ENCODE measurements at regions not wholly inside any gene's neighbourhood (a gene's known extent, or its start where the extent isn't known, plus 50 kb on each side); places are given as distances from the start of the nearest gene placed in this dataset.

- TF ChIP-seq NRF1 (conservative IDR thresholded peaks at IDR 0.05; ENCODE audit: low read depth, low read length) (no peak), RFX5 (IDR thresholded peaks at IDR 0.05; ENCODE audit: low read depth, low read length) (no peak), CTCF (IDR thresholded peaks at IDR 0.05 in 2 of 3, conservative IDR thresholded peaks at IDR 0.05 in 1 of 3; ENCODE audit: control insufficient read depth in 2 of 3, extremely low read depth in 1 of 3, insufficient read depth in 1 of 3, low read depth in 3 of 3, low read length in 3 of 3) (no peak), ATF2 (IDR thresholded peaks at IDR 0.05; ENCODE audit: low read length) (no peak), JUNB (IDR thresholded peaks at IDR 0.05) (no peak), POLR2A (IDR thresholded peaks at IDR 0.05; ENCODE audit: low read depth, low read length) (no peak), GABPA (IDR thresholded peaks at IDR 0.05; ENCODE audit: low read depth) (no peak), POLR2AphosphoS2 (IDR thresholded peaks at IDR 0.05; ENCODE audit: low read depth, low read length) (no peak), JUND (IDR thresholded peaks at IDR 0.05; ENCODE audit: low read depth, low read length) (no peak), SKIL (IDR thresholded peaks at IDR 0.05; ENCODE audit: low read depth, poor library complexity, severe bottlenecking) (no peak), IKZF1 (conservative IDR thresholded peaks at IDR 0.05) (no peak), EZH2 (IDR thresholded peaks at IDR 0.05; ENCODE audit: borderline replicate concordance, control insufficient read depth, low read depth, low read length) (no peak), HCFC1 (IDR thresholded peaks at IDR 0.05; ENCODE audit: low read length) (no peak), POLR2AphosphoS5 (IDR thresholded peaks at IDR 0.05; ENCODE audit: low read length) (no peak)
These were observed 192.6 kb upstream of the CARD18 start for GRCh38 chr11:105332171-105332570.

All from GM12878 (cell line).